ENCODE measurements at regions not wholly inside any gene's neighbourhood (a gene's known extent, or its start where the extent isn't known, plus 50 kb on each side); places are given as distances from the start of the nearest gene placed in this dataset.
"Not testable (repeated sequence)": the region's sequence is repeated elsewhere in the genome, so short reads cannot be mapped to it uniquely, and the experiment has no call there.

- Mint-ChIP-seq H3K36me3 (no peaks in the 10 kb centered on the region), H3K27ac (no peak overlapping the region), H3K4me3 (no peak overlapping the region), H3K9me3 (peaks cover 0 to 10% (median 6%) of the 10 kb centered on the region in 6 donors), H3K4me1 (no peaks in the 10 kb centered on the region), H3K27me3 (ENCODE audit: low read depth in 3 of 3) (peaks cover 0 to 2% (median 1%) of the 10 kb centered on the region in 3 donors)
- no peak for DNase-seq
Measured at GRCh38 chr5:93359296-93359959, 221.6 kb downstream of the NR2F1-AS1 start.

- H3K36me3 Mint-ChIP-seq: no peaks in the 10 kb centered on the region
- H3K27me3 Mint-ChIP-seq (ENCODE audit: low read depth in 3 of 3): peaks cover 0 to 2% (median 1%) of the 10 kb centered on the region in 3 donors
- H3K4me1 Mint-ChIP-seq: no peaks in the 10 kb centered on the region
- no peak overlapping the region for H3K27ac Mint-ChIP-seq
- H3K9me3 Mint-ChIP-seq: peaks cover 0 to 10% (median 7%) of the 10 kb centered on the region in 6 donors
- DNase-seq: no peak
- no peak overlapping the region for H3K4me3 Mint-ChIP-seq
Measured at GRCh38 chr5:93358176-93358575, 222.8 kb downstream of the NR2F1-AS1 start.

GRCh38 chr5:93357686-93358085 lies 223.3 kb downstream of the NR2F1-AS1 start:
- DNase-seq: no peak
- H3K4me1 Mint-ChIP-seq: no peaks in the 10 kb centered on the region
- H3K9me3 Mint-ChIP-seq: peaks cover 0 to 10% (median 7%) of the 10 kb centered on the region in 6 donors
- no peak overlapping the region for H3K4me3 Mint-ChIP-seq
- H3K36me3 Mint-ChIP-seq: no peaks in the 10 kb centered on the region
- peaks cover 0 to 2% (median 1%) of the 10 kb centered on the region in 3 donors for H3K27me3 Mint-ChIP-seq (ENCODE audit: low read depth in 3 of 3)
- H3K27ac Mint-ChIP-seq: no peak overlapping the region

- Mint-ChIP-seq H3K4me3 (no peak overlapping the region), H3K27me3 (ENCODE audit: low read depth in 3 of 3) (peaks cover 0 to 4% (median 3%) of the 10 kb centered on the region in 3 donors), H3K27ac (no peak overlapping the region), H3K9me3 (peaks cover 5 to 19% (median 7%) of the 10 kb centered on the region in 6 donors), H3K36me3 (no peaks in the 10 kb centered on the region), H3K4me1 (no peaks in the 10 kb centered on the region)
- no peak for DNase-seq
Measured at GRCh38 chr5:93355691-93356090, 225.3 kb downstream of the NR2F1-AS1 start.

- Mint-ChIP-seq H3K27me3 (ENCODE audit: low read depth in 3 of 3) (peaks cover 0 to 2% (median 2%) of the 10 kb centered on the region in 3 donors), H3K4me1 (no peaks in the 10 kb centered on the region), H3K4me3 (no peak overlapping the region), H3K36me3 (no peaks in the 10 kb centered on the region), H3K9me3 (peaks cover 0 to 9% (median 7%) of the 10 kb centered on the region in 6 donors), H3K27ac (no peak overlapping the region)
- DNase-seq: no peak
Measured at GRCh38 chr5:93352186-93352585, 228.8 kb downstream of the NR2F1-AS1 start.

GRCh38 chr5:93349613-93350012 lies 231.4 kb downstream of the NR2F1-AS1 start:
- Mint-ChIP-seq H3K4me3 (no peak overlapping the region), H3K36me3 (no peaks in the 10 kb centered on the region)

GRCh38 chr5:93348231-93348630 lies 232.8 kb downstream of the NR2F1-AS1 start:
- DNase-seq: no peak
- Mint-ChIP-seq H3K9me3 (peaks cover 0 to 10% (median 6%) of the 10 kb centered on the region in 6 donors), H3K4me3 (no peak overlapping the region), H3K4me1 (no peaks in the 10 kb centered on the region), H3K27ac (no peak overlapping the region), H3K36me3 (no peaks in the 10 kb centered on the region), H3K27me3 (ENCODE audit: low read depth in 3 of 3) (peaks cover 0 to 2% (median 2%) of the 10 kb centered on the region in 3 donors)

More at GRCh38 chr5:93349613-93350012, 231.4 kb downstream of the NR2F1-AS1 start:
- Mint-ChIP-seq H3K9me3 (peaks cover 2 to 10% (median 6%) of the 10 kb centered on the region in 6 donors), H3K4me1 (no peaks in the 10 kb centered on the region), H3K27me3 (ENCODE audit: low read depth in 3 of 3) (peaks cover 0 to 2% (median 2%) of the 10 kb centered on the region in 3 donors), H3K27ac (no peak overlapping the region)
- DNase-seq: no peak

- H3K4me3 Mint-ChIP-seq; H3K9me3 Mint-ChIP-seq; DNase-seq; H3K36me3 Mint-ChIP-seq; H3K4me1 Mint-ChIP-seq; H3K27me3 Mint-ChIP-seq (ENCODE audit: low read depth in 3 of 3); H3K27ac Mint-ChIP-seq: not testable (repeated sequence)
Measured at GRCh38 chr5:93346850-93347249, 234.2 kb downstream of the NR2F1-AS1 start.

- DNase-seq: no peak
- Mint-ChIP-seq H3K4me3 (no peak overlapping the region), H3K27ac (no peak overlapping the region), H3K36me3 (no peaks in the 10 kb centered on the region), H3K27me3 (ENCODE audit: low read depth in 3 of 3) (peaks cover 0 to 2% (median 0%) of the 10 kb centered on the region in 3 donors), H3K4me1 (no peaks in the 10 kb centered on the region), H3K9me3 (peaks cover 0 to 8% (median 5%) of the 10 kb centered on the region in 6 donors)
Measured at GRCh38 chr5:93346301-93346700, 234.7 kb downstream of the NR2F1-AS1 start.

GRCh38 chr5:93343570-93343969 lies 237.4 kb downstream of the NR2F1-AS1 start:
- Mint-ChIP-seq H3K4me3 (no peak overlapping the region), H3K27me3 (ENCODE audit: low read depth in 3 of 3) (peaks cover 0 to 2% (median 0%) of the 10 kb centered on the region in 3 donors), H3K27ac (no peak overlapping the region), H3K4me1 (no peaks in the 10 kb centered on the region), H3K9me3 (peaks cover 2 to 13% (median 5%) of the 10 kb centered on the region in 6 donors), H3K36me3 (no peaks in the 10 kb centered on the region)
- DNase-seq: no peak

GRCh38 chr5:93342563-93343061 lies 238.4 kb downstream of the NR2F1-AS1 start:
- H3K27ac Mint-ChIP-seq: no peak overlapping the region
- H3K36me3 Mint-ChIP-seq: no peaks in the 10 kb centered on the region
- peaks cover 0 to 2% (median 0%) of the 10 kb centered on the region in 3 donors for H3K27me3 Mint-ChIP-seq (ENCODE audit: low read depth in 3 of 3)
- H3K4me1 Mint-ChIP-seq: no peaks in the 10 kb centered on the region
- no peak overlapping the region for H3K4me3 Mint-ChIP-seq
- DNase-seq: no peak
- H3K9me3 Mint-ChIP-seq: peaks cover 0 to 13% (median 5%) of the 10 kb centered on the region in 6 donors

GRCh38 chr5:93340881-93341280 lies 240.1 kb downstream of the NR2F1-AS1 start:
- Mint-ChIP-seq H3K36me3 (no peaks in the 10 kb centered on the region), H3K4me3 (no peak overlapping the region), H3K27me3 (ENCODE audit: low read depth in 3 of 3) (peaks cover 0 to 4% (median 2%) of the 10 kb centered on the region in 3 donors), H3K4me1 (no peaks in the 10 kb centered on the region), H3K27ac (no peak overlapping the region), H3K9me3 (peaks cover 1 to 13% (median 6%) of the 10 kb centered on the region in 6 donors)
- DNase-seq: no peak

- no peak overlapping the region for H3K27ac Mint-ChIP-seq
- peaks cover 0 to 13% (median 3%) of the 10 kb centered on the region in 6 donors for H3K9me3 Mint-ChIP-seq
- H3K4me1 Mint-ChIP-seq: no peaks in the 10 kb centered on the region
- H3K27me3 Mint-ChIP-seq (ENCODE audit: low read depth in 3 of 3): peaks cover 0 to 4% (median 2%) of the 10 kb centered on the region in 3 donors
- no peak for DNase-seq
- H3K36me3 Mint-ChIP-seq: no peaks in the 10 kb centered on the region
- H3K4me3 Mint-ChIP-seq: no peak overlapping the region
Measured at GRCh38 chr5:93337138-93337537, 243.9 kb downstream of the NR2F1-AS1 start.

GRCh38 chr5:93336330-93337110 lies 244.5 kb downstream of the NR2F1-AS1 start:
- Mint-ChIP-seq H3K9me3 (peaks cover 0 to 13% (median 3%) of the 10 kb centered on the region in 6 donors), H3K27ac (no peak overlapping the region), H3K27me3 (ENCODE audit: low read depth in 3 of 3) (peaks cover 0 to 4% (median 2%) of the 10 kb centered on the region in 3 donors), H3K4me1 (no peaks in the 10 kb centered on the region), H3K36me3 (no peaks in the 10 kb centered on the region), H3K4me3 (no peak overlapping the region)
- DNase-seq: no peak

Measured in immature natural killer cell (primary cell).